Lower leg skin (tissue), 3 donors: ENCODE measurements at regions not wholly inside any gene's neighbourhood (a gene's known extent, or its start where the extent isn't known, plus 50 kb on each side); places are given as distances from the start of the nearest gene placed in this dataset.

Experiments used
- POLR2A ChIP-seq, 2 donors: fragments of 450-650 bp; IDR thresholded peaks; one replicate each; pipeline ENCODE4 v1.6.1; 2016 to 2017; ENCODE audit warnings: antibody characterized with exemption in 2 of 2, mild to moderate bottlenecking in 1 of 2, moderate library complexity in 1 of 2
- TF ChIP-seq, protein P1 (sequence below), 3 donors: fragments of 450-650 bp; IDR thresholded peaks; one replicate each; pipeline ENCODE4 v1.5.1; 2016; ENCODE audit warnings: antibody characterized with exemption in 3 of 3, mild to moderate bottlenecking in 3 of 3, moderate library complexity in 2 of 3

DNA sequence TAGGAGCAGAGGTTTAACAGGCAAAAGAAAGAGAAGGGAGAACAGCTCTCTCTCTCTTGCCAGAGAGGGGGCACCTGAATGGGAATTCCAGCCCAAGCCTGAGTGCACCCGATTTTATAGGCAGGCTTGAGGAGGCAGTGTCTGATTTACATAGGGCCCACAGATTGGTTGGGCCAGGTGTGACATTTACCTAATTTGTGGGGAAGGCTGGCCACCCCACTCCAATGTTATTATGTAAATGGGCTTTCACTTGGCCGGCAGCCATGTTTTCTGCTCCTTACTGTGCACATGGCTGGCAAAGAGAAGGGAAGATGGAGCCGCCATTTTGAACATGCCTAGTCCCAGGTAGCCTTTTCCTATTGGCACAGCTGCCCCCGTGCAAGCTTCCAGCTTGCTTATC lies 735.5 kb upstream of the AUTS2 start:
- TF ChIP-seq POLR2A (IDR thresholded peaks at IDR 0.05), result no peak
- TF ChIP-seq, protein P1, sequence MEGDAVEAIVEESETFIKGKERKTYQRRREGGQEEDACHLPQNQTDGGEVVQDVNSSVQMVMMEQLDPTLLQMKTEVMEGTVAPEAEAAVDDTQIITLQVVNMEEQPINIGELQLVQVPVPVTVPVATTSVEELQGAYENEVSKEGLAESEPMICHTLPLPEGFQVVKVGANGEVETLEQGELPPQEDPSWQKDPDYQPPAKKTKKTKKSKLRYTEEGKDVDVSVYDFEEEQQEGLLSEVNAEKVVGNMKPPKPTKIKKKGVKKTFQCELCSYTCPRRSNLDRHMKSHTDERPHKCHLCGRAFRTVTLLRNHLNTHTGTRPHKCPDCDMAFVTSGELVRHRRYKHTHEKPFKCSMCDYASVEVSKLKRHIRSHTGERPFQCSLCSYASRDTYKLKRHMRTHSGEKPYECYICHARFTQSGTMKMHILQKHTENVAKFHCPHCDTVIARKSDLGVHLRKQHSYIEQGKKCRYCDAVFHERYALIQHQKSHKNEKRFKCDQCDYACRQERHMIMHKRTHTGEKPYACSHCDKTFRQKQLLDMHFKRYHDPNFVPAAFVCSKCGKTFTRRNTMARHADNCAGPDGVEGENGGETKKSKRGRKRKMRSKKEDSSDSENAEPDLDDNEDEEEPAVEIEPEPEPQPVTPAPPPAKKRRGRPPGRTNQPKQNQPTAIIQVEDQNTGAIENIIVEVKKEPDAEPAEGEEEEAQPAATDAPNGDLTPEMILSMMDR (IDR thresholded peaks at IDR 0.05), result no peak
